ENCODE measurements at regions not wholly inside any gene's neighbourhood (a gene's known extent, or its start where the extent isn't known, plus 50 kb on each side); places are given as distances from the start of the nearest gene placed in this dataset.

- DNase-seq, result no peak
- Histone ChIP-seq H3K4me1 (peaks cover 0 to 3% (median 0%) of the 10 kb centered on the region in 4 donors), H3K36me3 (no peaks in the 10 kb centered on the region), H3K27ac (no peak overlapping the region), H3K4me3 (no peak overlapping the region), H3K9me3 (no peaks in the 10 kb centered on the region), H3K27me3 (no peaks in the 10 kb centered on the region)
- 43 to 100% methylated on average over 1 of the region's 1 CpG for WGBS, 2 donors (ENCODE audit: low coverage in 1 of 2)
- in situ Hi-C loops (cut with MboI; ENCODE audit: low pct_ligation_motif_present in 1 of 4, low pct_unique_long_range_greater_than_20kb in 1 of 4, low sequenced_read_pairs in 3 of 4), result no loop called here
- intact Hi-C loops (cut with DNase I; ENCODE audit: low total_unique reads), result no loop called here
- no peak for TF ChIP-seq EP300 (IDR thresholded peaks at IDR 0.05; ENCODE audit: low read depth)
- TF ChIP-seq, protein P1, sequence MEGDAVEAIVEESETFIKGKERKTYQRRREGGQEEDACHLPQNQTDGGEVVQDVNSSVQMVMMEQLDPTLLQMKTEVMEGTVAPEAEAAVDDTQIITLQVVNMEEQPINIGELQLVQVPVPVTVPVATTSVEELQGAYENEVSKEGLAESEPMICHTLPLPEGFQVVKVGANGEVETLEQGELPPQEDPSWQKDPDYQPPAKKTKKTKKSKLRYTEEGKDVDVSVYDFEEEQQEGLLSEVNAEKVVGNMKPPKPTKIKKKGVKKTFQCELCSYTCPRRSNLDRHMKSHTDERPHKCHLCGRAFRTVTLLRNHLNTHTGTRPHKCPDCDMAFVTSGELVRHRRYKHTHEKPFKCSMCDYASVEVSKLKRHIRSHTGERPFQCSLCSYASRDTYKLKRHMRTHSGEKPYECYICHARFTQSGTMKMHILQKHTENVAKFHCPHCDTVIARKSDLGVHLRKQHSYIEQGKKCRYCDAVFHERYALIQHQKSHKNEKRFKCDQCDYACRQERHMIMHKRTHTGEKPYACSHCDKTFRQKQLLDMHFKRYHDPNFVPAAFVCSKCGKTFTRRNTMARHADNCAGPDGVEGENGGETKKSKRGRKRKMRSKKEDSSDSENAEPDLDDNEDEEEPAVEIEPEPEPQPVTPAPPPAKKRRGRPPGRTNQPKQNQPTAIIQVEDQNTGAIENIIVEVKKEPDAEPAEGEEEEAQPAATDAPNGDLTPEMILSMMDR (IDR thresholded peaks at IDR 0.05), result no peak
- TF ChIP-seq POLR2A (IDR thresholded peaks at IDR 0.05), result no peak
- no peak for TF ChIP-seq POLR2AphosphoS5 (IDR thresholded peaks at IDR 0.05)
These were observed 306.7 kb upstream of the ZNF608 start for GRCh38 chr5:125053179-125053578.

DNA sequence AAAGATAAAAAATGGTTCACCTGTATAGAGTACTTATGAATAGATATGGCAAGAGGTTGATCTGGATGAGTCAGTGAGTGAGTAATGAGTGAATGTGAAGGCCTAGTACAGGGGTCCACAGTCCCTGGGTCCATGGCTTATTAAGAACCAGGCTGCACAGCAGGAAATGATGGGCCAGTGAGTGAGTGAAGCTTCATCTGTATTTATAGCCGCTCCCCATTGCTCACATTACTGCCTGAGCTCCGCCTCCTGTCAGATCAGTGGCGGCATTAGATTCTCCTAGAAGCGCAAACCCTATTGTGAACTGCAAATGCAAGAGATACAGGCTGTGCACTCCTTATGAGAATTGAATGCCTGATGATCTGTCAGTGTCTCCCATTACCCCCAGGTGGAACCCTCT lies 307.7 kb upstream of the ZNF608 start:
- no peak for DNase-seq
- H3K4me1 ChIP-seq, result peaks cover 0 to 10% (median 0%) of the 10 kb centered on the region in 4 donors
- no peaks in the 10 kb centered on the region for H3K36me3 ChIP-seq
- TF ChIP-seq EP300 (IDR thresholded peaks at IDR 0.05; ENCODE audit: low read depth) (no peak), POLR2AphosphoS5 (IDR thresholded peaks at IDR 0.05) (no peak), POLR2A (IDR thresholded peaks at IDR 0.05) (no peak)
- TF ChIP-seq, protein P1 (IDR thresholded peaks at IDR 0.05), result no peak
- WGBS, 2 donors (ENCODE audit: low coverage in 1 of 2), result 80% methylated on average over 4 of the region's 4 CpGs; no CpG with 5 or more reads in 1 of the 2 donors
- H3K27me3 ChIP-seq, result no peaks in the 10 kb centered on the region
- no peaks in the 10 kb centered on the region for H3K9me3 ChIP-seq
- no peak overlapping the region for H3K4me3 ChIP-seq
- in situ Hi-C loops (cut with MboI; ENCODE audit: low pct_ligation_motif_present in 1 of 4, low pct_unique_long_range_greater_than_20kb in 1 of 4, low sequenced_read_pairs in 3 of 4) (no loop called here), intact Hi-C loops (cut with DNase I; ENCODE audit: low total_unique reads) (no loop called here)
- H3K27ac ChIP-seq, result no peak overlapping the region

- Histone ChIP-seq H3K9me3 (no peaks in the 10 kb centered on the region), H3K4me3 (no peak overlapping the region), H3K4me1 (peaks cover 0 to 10% (median 0%) of the 10 kb centered on the region in 4 donors), H3K36me3 (no peaks in the 10 kb centered on the region), H3K27me3 (no peaks in the 10 kb centered on the region), H3K27ac (no peak overlapping the region)
- no peak for DNase-seq
- in situ Hi-C loops (cut with MboI; ENCODE audit: low pct_ligation_motif_present in 1 of 4, low pct_unique_long_range_greater_than_20kb in 1 of 4, low sequenced_read_pairs in 3 of 4) (no loop called here), intact Hi-C loops (cut with DNase I; ENCODE audit: low total_unique reads) (no loop called here)
- TF ChIP-seq EP300 (IDR thresholded peaks at IDR 0.05; ENCODE audit: low read depth) (no peak), POLR2A (IDR thresholded peaks at IDR 0.05) (no peak)
- whole genome bisulfite sequencing, 2 donors (ENCODE audit: low coverage in 1 of 2), result 86 to 92% methylated on average over 2 to 6 of the region's 6 CpGs
These were observed 310.4 kb upstream of the ZNF608 start for GRCh38 chr5:125056671-125057485.

GRCh38 chr5:125057912-125058826 lies 311.7 kb upstream of the ZNF608 start:
- intact Hi-C loops (cut with DNase I; ENCODE audit: low total_unique reads), result no loop called here
- Histone ChIP-seq H3K36me3 (no peaks in the 10 kb centered on the region), H3K27ac (no peak overlapping the region), H3K27me3 (no peaks in the 10 kb centered on the region), H3K9me3 (no peaks in the 10 kb centered on the region), H3K4me3 (no peak overlapping the region), H3K4me1 (peaks cover 0 to 10% (median 0%) of the 10 kb centered on the region in 4 donors)
- WGBS, 2 donors (ENCODE audit: low coverage in 1 of 2), result 50 to 68% methylated on average over 9 of the region's 9 CpGs
- DNase-seq, result no peak
- TF ChIP-seq, protein P1 (IDR thresholded peaks at IDR 0.05), result no peak
- TF ChIP-seq POLR2A (IDR thresholded peaks at IDR 0.05) (no peak), EP300 (IDR thresholded peaks at IDR 0.05; ENCODE audit: low read depth) (no peak), POLR2AphosphoS5 (IDR thresholded peaks at IDR 0.05) (no peak)
- in situ Hi-C loops (cut with MboI; ENCODE audit: low pct_ligation_motif_present in 1 of 4, low pct_unique_long_range_greater_than_20kb in 1 of 4, low sequenced_read_pairs in 3 of 4), result no loop called here
